Large intestine (tissue), 3 donors: ENCODE measurements at regions not wholly inside any gene's neighbourhood (a gene's known extent, or its start where the extent isn't known, plus 50 kb on each side); places are given as distances from the start of the nearest gene placed in this dataset.

Experiments
- DNase-seq, 2 donors: peaks; one replicate each; pipeline versions ENCODE4 v3.0.0 to v3.0.0-alpha.2; 2013
- H3K27ac ChIP-seq: one replicate; pipeline ENCODE4 v1.5.1; 2013; ENCODE audit warnings: low read length
- H3K27me3 ChIP-seq: 2 replicates; pipeline ENCODE4 v1.6.1; 2013; ENCODE audit warnings: low read length; ENCODE audit not compliant: control insufficient read depth, insufficient read depth
- H3K36me3 ChIP-seq: 2 replicates; pipeline ENCODE4 v1.6.1; 2013; ENCODE audit warnings: low read length; ENCODE audit not compliant: control insufficient read depth, insufficient read depth
- H3K4me1 ChIP-seq: one replicate; pipeline ENCODE4 v1.6.1; 2013; ENCODE audit warnings: low read length; ENCODE audit not compliant: control insufficient read depth, insufficient read depth
- H3K4me3 ChIP-seq: one replicate; pipeline ENCODE4 v1.5.1; 2013; ENCODE audit warnings: low read length
- H3K9me3 ChIP-seq: one replicate; pipeline ENCODE4 v1.6.1; 2013; ENCODE audit warnings: mild to moderate bottlenecking, low read depth, low read length, moderate library complexity; ENCODE audit not compliant: control insufficient read depth
- WGBS: methylation state at CpG from one replicate; pipeline ENCODE4 v1.1.5; 2013; ENCODE audit warnings: low lambda C conversion rate; ENCODE audit not compliant: insufficient coverage; 5-methylcytosine and 5-hydroxymethylcytosine counted together

DNA sequence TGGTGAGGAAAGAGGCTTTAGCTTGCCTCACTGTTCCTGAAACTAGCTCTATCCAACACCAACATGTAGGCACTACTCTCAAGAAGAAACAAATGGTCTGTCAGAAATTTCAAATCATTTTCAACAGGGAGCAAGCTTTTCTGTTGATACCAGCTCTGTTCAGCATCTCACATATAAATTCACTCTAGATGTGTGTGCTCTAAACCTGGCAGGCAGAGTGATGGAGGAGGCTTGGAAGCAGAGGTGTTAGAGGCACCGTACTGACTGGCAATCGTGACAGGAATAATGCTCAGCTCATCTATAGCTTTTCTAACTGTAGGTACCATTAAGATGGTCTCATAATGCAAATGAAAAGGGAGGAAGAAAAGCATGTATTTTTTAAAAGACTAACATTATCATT is 597.2 kb upstream of the NECTIN3 start:
- Histone ChIP-seq H3K4me3 (no peak overlapping the region), H3K36me3 (no peaks in the 10 kb centered on the region), H3K9me3 (no peaks in the 10 kb centered on the region), H3K27me3 (no peaks in the 10 kb centered on the region), H3K27ac (no peak overlapping the region), H3K4me1 (no peaks in the 10 kb centered on the region)
- DNase-seq: no peak
- 83% methylated on average over 1 of the region's 2 CpGs for WGBS

DNA sequence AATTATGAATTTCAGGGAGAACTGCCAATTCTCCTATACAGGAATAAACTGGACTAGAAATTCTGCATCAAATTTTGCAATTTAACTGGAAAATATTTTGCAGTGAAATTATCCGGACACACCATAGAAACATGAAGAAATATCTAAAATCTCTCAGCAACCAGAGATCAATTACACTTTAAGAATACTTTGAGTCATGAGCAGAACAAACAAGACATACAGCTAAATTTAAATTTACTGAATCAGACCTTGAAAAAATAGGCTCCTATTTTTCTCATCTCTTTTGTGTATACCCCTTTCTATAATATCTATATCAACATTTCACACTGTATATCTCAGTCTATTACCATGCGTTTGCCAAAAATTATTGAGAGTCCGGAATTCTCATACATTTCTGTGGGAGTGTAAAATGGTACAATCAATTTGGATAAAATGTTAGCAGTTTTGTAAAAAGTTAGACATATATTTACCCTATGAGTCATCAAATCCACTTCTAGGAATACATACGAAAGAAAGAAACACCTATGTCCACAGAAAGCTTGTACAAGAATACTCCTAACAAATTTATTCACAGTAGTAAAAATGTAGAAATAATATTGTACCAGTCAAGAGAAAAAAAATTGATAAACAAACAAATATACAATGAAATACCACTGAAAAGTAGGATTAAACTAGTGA is 593.1 kb upstream of the NECTIN3 start:
- no peak for DNase-seq
- Histone ChIP-seq H3K4me3 (no peak overlapping the region), H3K27ac (no peak overlapping the region), H3K4me1 (no peaks in the 10 kb centered on the region), H3K36me3 (no peaks in the 10 kb centered on the region), H3K27me3 (no peaks in the 10 kb centered on the region), H3K9me3 (no peaks in the 10 kb centered on the region)
- 97% methylated on average over 4 of the region's 4 CpGs for WGBS

DNA sequence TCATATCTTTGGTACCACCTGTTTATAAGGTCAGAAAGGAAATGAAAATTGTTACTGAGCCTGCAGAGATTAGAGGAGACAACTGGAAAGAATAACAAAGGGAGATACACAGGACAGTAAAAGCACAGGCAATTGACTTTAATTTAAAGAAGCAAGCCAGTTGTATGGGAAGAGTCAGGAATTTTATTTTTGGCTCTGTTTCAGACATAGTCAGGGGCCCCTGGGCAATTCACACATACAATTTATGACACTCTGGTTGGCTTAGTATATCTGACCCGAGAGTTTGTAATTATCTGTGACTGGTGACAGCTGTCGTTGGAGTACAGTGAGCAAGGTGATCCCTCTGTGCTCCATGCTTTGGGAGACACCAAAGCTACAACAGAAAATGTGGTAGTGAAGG is 591.9 kb upstream of the NECTIN3 start:
- Histone ChIP-seq H3K27ac (no peak overlapping the region), H3K4me3 (no peak overlapping the region), H3K36me3 (no peaks in the 10 kb centered on the region), H3K9me3 (peaks cover 3% of the 10 kb centered on the region), H3K4me1 (no peaks in the 10 kb centered on the region), H3K27me3 (no peaks in the 10 kb centered on the region)
- DNase-seq: no peak
- no CpG with 5 or more reads among the region's 2 CpGs for WGBS

DNA sequence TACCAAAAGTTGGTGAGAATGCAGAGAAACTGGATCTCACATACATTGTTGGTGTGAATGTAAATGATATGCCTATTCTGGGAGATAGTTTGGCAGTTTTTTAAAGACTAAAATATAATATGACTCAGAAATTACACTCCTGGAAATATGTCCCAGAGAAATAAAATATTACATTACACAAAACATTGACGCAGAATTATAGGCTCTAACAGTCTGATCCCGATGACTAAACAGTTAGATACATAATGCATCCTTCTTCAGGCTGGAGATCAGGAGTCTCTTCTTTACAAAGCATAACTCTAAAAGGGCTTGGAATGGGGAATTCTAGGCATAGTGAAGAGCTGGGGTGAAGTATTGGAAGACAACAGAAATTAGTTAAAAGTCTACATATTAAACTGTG is 586.2 kb upstream of the NECTIN3 start:
- no CpG with 5 or more reads among the region's 2 CpGs for WGBS
- no peak for DNase-seq
- Histone ChIP-seq H3K36me3 (no peaks in the 10 kb centered on the region), H3K4me3 (no peak overlapping the region), H3K4me1 (no peaks in the 10 kb centered on the region), H3K9me3 (peaks cover 11% of the 10 kb centered on the region), H3K27ac (no peak overlapping the region), H3K27me3 (no peaks in the 10 kb centered on the region)

DNA sequence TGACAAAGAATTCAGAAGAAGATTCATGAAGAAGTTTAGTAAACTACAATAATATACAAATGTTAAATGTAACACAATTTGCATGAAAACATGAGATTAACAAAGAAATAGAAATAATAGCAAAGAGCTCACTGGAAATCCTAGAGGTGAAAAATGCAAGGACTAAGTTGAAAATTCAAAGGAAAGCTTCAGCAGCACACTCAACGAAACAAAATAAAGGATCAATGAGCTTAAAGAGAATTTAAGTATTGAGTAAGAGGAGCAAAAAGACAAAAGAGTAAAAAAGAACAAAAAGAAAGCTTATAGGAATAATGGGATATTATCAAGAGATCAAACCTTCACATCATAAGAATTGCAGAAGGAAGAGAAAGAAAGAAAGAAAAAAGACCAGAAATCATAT is 583.8 kb upstream of the NECTIN3 start:
- Histone ChIP-seq H3K4me1 (no peaks in the 10 kb centered on the region), H3K9me3 (peaks cover 11% of the 10 kb centered on the region)
- 86% methylated on average over 1 of the region's 1 CpG for WGBS

DNA sequence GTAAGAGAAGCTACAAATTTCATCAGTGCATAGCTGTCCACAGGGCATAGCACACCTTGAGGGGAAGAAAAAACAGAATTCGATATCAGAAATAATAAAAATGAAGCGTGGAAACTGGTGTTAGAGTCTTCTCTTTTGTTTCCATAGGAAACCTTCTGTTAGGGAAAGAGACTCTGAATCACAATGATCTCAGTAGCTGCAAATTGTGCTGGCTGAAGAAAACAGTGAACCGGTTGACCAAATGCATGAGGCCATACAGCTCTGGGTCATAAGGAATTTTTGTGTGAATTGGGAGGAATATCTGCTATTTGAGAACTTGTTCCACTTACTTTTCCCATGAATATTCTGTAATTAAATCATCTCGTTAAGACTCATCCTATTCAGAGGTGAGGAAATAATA is 580.2 kb upstream of the NECTIN3 start:
- Histone ChIP-seq H3K4me3 (no peak overlapping the region), H3K27me3 (no peaks in the 10 kb centered on the region), H3K4me1 (peaks cover 3% of the 10 kb centered on the region), H3K9me3 (peaks cover 8% of the 10 kb centered on the region), H3K27ac (no peak overlapping the region), H3K36me3 (no peaks in the 10 kb centered on the region)
- DNase-seq: no peak
- WGBS: 100% methylated on average over 2 of the region's 4 CpGs

More for the DNA sequence above, 583.8 kb upstream of the NECTIN3 start:
- H3K27me3 ChIP-seq: no peaks in the 10 kb centered on the region
- H3K4me3 ChIP-seq: no peak overlapping the region
- no peak for DNase-seq
- H3K27ac ChIP-seq: no peak overlapping the region
- no peaks in the 10 kb centered on the region for H3K36me3 ChIP-seq

DNA sequence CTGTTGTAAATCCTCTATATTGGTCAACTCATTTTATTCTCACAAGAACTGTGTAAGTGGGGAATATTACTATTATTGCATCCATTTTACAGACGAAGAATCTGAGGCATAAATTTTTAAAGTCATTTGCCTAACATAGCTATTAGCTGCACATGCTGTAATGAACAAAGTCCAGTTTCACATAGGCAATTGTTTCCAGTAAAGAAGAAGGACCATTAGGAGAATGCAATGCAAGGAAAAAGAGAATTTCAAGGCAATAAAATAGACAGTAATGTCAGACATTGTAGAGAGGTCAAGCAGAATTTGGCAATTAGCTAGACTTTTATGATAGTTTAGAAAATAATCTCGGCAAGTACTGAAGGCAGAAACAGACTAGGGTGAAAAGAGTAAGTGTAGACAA is 578.7 kb upstream of the NECTIN3 start:
- no peak overlapping the region for H3K4me3 ChIP-seq
- H3K27me3 ChIP-seq: no peaks in the 10 kb centered on the region
- no peaks in the 10 kb centered on the region for H3K36me3 ChIP-seq
- H3K27ac ChIP-seq: peak overlapping the region; percentile 34
- peaks cover 3% of the 10 kb centered on the region for H3K4me1 ChIP-seq
- peak; percentile 42 to 75 for DNase-seq
- peaks cover 2% of the 10 kb centered on the region for H3K9me3 ChIP-seq
- 23% methylated on average over 1 of the region's 2 CpGs for WGBS

DNA sequence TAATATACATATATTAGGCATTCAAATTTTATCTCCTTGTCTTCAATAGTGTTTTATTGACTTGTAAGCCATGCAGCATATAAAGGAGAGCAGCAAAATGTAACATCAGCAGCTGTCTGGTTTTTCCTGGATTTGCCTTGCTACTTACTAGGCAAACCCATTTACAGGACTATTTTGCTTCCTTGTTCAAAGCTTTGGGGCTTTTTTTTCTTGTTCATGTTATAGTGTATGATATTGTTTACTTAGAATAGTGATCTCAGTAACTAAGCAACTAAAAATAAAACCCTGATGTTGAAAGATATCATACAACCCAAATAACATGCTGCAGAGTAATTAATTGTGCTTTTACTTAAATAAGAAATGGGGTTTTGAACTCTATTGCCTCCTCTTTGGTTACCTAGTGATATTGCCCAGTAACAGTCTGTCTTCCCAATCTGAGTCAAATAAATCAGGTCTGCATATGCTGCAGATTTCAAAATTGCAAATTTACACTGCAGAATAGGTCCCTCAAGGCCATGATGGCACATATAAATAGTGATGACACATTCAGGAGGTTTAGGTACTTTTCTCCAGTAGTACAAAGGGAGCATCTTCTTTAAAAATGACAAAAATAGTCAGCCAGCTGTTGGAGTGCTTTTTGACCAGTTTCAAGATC is 578.1 kb upstream of the NECTIN3 start:
- Histone ChIP-seq H3K4me1 (peaks cover 3% of the 10 kb centered on the region), H3K27me3 (no peaks in the 10 kb centered on the region), H3K27ac (peak overlapping the region; percentile 34), H3K4me3 (no peak overlapping the region), H3K36me3 (no peaks in the 10 kb centered on the region), H3K9me3 (peaks cover 2% of the 10 kb centered on the region)
- DNase-seq: peak in 1 of 2 donors; percentile 17

DNA sequence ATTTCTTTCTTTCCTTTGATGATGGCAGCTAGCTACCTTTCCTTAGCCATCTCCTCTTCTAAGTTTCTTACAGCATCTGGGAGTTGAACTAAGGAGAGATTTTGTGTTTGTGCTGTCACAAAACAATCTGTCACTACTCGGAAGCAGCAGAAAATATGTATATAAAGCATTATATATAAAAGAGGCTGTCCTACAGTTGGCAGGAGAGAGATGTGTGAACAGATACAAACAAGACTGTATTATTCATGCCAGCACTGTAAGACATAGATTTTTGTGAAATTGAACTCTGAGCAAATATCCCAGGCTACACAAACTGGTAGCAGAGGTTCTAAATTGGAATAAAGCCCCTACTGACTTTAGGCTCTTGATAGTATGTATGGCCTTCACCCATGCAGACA is 577.5 kb upstream of the NECTIN3 start:
- no CpG with 5 or more reads among the region's 1 CpG for WGBS
- peaks cover 2% of the 10 kb centered on the region for H3K9me3 ChIP-seq

DNA sequence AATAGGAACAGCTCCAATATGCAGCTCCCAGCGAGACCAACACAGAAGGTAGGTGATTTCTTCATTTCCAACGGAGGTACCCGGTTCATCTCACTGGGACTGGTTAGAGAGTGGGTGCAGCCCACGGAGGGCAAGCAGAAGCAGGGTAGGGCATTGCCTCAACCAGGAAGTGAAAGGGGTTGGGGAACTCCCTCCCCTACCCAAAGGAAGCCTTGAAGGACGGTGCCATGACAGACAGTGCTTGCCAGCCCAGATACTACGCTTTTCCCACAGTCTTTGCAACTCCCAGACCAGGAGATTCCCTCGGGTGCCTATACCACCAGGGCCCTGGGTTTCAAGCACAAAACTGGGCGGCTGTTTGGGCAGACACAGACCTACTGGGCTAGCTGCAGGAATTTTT is 576.9 kb upstream of the NECTIN3 start:
- no peaks in the 10 kb centered on the region for H3K27me3 ChIP-seq
- no peak for DNase-seq
- WGBS: no CpG with 5 or more reads among the region's 8 CpGs
- no peaks in the 10 kb centered on the region for H3K9me3 ChIP-seq
- peaks cover 3% of the 10 kb centered on the region for H3K4me1 ChIP-seq
- no peaks in the 10 kb centered on the region for H3K36me3 ChIP-seq
- H3K27ac ChIP-seq: no peak overlapping the region
- H3K4me3 ChIP-seq: no peak overlapping the region

More for the DNA sequence above, 577.5 kb upstream of the NECTIN3 start:
- no peak for DNase-seq
- Histone ChIP-seq H3K27ac (no peak overlapping the region), H3K4me1 (peaks cover 3% of the 10 kb centered on the region), H3K27me3 (no peaks in the 10 kb centered on the region), H3K36me3 (no peaks in the 10 kb centered on the region), H3K4me3 (no peak overlapping the region)
